Osteocyte (in vitro differentiated cells): ENCODE measurements at regions not wholly inside any gene's neighbourhood (a gene's known extent, or its start where the extent isn't known, plus 50 kb on each side); places are given as distances from the start of the nearest gene placed in this dataset.
"Not testable (repeated sequence)": the region's sequence is repeated elsewhere in the genome, so short reads cannot be mapped to it uniquely, and the experiment has no call there.

Source experiments
- DNase-seq: peaks from one replicate; pipeline ENCODE4 v3.0.0; 2021; ENCODE audit warnings: mixed read lengths; ENCODE audit not compliant: unreplicated experiment; ENCODE audit errors: extremely low spot score
- H3K27ac Mint-ChIP-seq: one replicate; pipeline ENCODE4 v1.8.0; 2021; ENCODE audit warnings: mild to moderate bottlenecking, mixed read lengths; ENCODE audit not compliant: unreplicated experiment
- H3K27me3 Mint-ChIP-seq: one replicate; pipeline ENCODE4 v1.8.0; 2021; ENCODE audit warnings: mixed read lengths; ENCODE audit not compliant: unreplicated experiment
- H3K36me3 Mint-ChIP-seq: one replicate; pipeline ENCODE4 v1.8.0; 2021; ENCODE audit warnings: mixed read lengths; ENCODE audit not compliant: unreplicated experiment
- H3K4me1 Mint-ChIP-seq: one replicate; pipeline ENCODE4 v1.8.0; 2021; ENCODE audit warnings: mixed read lengths; ENCODE audit not compliant: unreplicated experiment
- H3K4me3 Mint-ChIP-seq: one replicate; pipeline ENCODE4 v1.8.0; 2021; ENCODE audit warnings: mild to moderate bottlenecking, moderate library complexity, mixed read lengths; ENCODE audit not compliant: unreplicated experiment
- H3K9me3 Mint-ChIP-seq: one replicate; pipeline ENCODE4 v1.8.0; 2021; ENCODE audit warnings: mixed read lengths; ENCODE audit not compliant: unreplicated experiment
- CTCF ChIP-seq: fragments of 200-600 bp; sonication (generic); IDR thresholded peaks from 2 replicates; pipeline ENCODE4 v1.5.0; 2021; ENCODE audit warnings: antibody characterized with exemption, mild to moderate bottlenecking, moderate library complexity

- H3K4me3 Mint-ChIP-seq = peak overlapping the region; percentile 15
Measured at GRCh38 chr10:28892818-28893547, 215.7 kb downstream of the BAMBI start.

GRCh38 chr10:28894146-28894545, 216.8 kb downstream of the BAMBI start:
- peaks cover 16% of the 10 kb centered on the region for H3K4me1 Mint-ChIP-seq
- DNase-seq = no peak
- no peaks in the 10 kb centered on the region for H3K9me3 Mint-ChIP-seq
- no peak overlapping the region for H3K27ac Mint-ChIP-seq
- H3K4me3 Mint-ChIP-seq = no peak overlapping the region
- TF ChIP-seq CTCF = no peak
- no peaks in the 10 kb centered on the region for H3K36me3 Mint-ChIP-seq
- H3K27me3 Mint-ChIP-seq = no peaks in the 10 kb centered on the region

More at GRCh38 chr10:28892818-28893547, 215.7 kb downstream of the BAMBI start:
- DNase-seq = no peak
- H3K4me1 Mint-ChIP-seq = peaks cover 16% of the 10 kb centered on the region
- H3K27me3 Mint-ChIP-seq = no peaks in the 10 kb centered on the region
- no peaks in the 10 kb centered on the region for H3K9me3 Mint-ChIP-seq
- peak overlapping the region; percentile 79 for H3K27ac Mint-ChIP-seq
- H3K36me3 Mint-ChIP-seq = no peaks in the 10 kb centered on the region
- no peak for TF ChIP-seq CTCF

- not testable (repeated sequence) for H3K36me3 Mint-ChIP-seq
Measured at GRCh38 chr10:28895671-28896070, 218.3 kb downstream of the BAMBI start.

DNA sequence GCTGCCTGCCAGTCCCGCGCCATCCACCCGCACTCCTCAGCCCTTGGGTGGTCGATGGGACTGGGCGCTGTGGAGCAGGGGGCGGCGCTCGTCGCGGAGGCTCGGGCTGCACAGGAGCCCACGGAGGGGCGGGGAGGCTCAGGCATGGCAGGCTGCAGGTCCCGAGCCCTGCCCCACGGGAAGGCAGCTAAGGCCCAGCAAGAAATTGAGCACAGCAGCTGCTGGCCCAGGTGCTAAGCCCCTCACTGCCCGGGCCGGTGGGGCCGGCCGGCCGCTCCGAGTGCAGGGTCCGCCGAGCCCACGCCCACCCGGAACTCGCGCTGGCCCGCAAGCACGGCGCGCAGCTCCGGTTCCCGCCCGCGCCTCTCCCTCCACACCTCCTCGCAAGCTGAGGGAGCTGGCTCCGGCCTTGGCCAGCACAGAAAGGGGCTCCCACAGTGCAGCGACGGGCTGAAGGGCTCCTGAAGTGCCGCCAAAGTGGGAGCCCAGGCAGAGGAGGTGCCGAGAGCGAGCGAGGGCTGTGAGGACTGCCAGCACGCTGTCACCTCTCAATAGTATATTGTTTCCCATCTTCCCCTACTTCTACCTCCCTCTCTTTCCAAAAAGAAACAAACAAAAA, 219.6 kb downstream of the BAMBI start:
- H3K4me3 Mint-ChIP-seq = not testable (repeated sequence)

More at GRCh38 chr10:28895671-28896070, 218.3 kb downstream of the BAMBI start:
- not testable (repeated sequence) for H3K27ac Mint-ChIP-seq, DNase-seq, H3K27me3 Mint-ChIP-seq, H3K9me3 Mint-ChIP-seq, H3K4me3 Mint-ChIP-seq
- peaks cover 15% of the 10 kb centered on the region for H3K4me1 Mint-ChIP-seq

DNA sequence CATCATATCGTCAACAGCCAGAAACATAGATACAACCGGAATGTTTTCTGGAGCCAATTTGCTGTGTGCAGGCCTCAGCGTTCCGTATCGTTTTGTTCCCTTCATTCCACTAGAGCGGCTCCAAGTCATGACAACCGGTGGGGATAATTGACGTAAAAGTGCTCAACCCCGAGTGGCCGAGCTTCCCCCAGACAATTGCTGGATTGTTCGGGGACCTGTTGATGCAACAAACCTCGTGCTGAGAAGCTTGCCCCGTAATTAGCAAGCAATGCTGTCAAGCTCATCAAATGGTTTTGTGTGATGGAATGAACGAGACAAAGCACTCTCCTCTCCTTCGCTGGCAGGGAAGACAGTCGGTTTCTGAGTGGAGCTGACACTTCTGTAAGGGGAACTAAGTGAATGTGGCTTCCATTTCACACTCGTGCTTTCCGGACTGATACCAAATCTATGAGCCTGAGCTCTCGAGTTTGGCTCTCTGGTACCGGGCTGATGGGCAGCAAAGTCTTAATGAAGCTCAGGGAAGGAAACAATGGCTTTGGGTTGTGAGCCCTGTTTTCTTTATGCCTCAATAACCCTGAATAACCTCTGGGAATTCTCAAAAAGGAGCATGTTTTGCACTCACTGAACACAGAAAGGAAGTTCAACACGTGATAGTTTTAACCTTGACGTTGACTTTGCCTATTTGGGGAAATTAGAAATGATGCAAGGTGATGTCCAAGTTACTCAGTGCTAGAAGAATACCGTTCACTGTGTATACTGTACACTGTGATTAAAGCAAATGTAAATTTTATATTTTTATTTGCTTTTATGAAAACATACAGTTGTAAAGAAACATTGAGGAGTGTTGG, 220.5 kb downstream of the BAMBI start:
- H3K27me3 Mint-ChIP-seq = no peaks in the 10 kb centered on the region
- DNase-seq = no peak
- H3K4me1 Mint-ChIP-seq = peaks cover 14% of the 10 kb centered on the region
- no peaks in the 10 kb centered on the region for H3K9me3 Mint-ChIP-seq
- no peak for TF ChIP-seq CTCF
- no peak overlapping the region for H3K27ac Mint-ChIP-seq
- no peak overlapping the region for H3K4me3 Mint-ChIP-seq
- H3K36me3 Mint-ChIP-seq = no peaks in the 10 kb centered on the region

More for the DNA sequence above, 219.6 kb downstream of the BAMBI start:
- not testable (repeated sequence) for H3K36me3 Mint-ChIP-seq, H3K27ac Mint-ChIP-seq, DNase-seq, H3K27me3 Mint-ChIP-seq, H3K9me3 Mint-ChIP-seq
- peaks cover 15% of the 10 kb centered on the region for H3K4me1 Mint-ChIP-seq
